ENCODE measurements at regions not wholly inside any gene's neighbourhood (a gene's known extent, or its start where the extent isn't known, plus 50 kb on each side); places are given as distances from the start of the nearest gene placed in this dataset.

DNA sequence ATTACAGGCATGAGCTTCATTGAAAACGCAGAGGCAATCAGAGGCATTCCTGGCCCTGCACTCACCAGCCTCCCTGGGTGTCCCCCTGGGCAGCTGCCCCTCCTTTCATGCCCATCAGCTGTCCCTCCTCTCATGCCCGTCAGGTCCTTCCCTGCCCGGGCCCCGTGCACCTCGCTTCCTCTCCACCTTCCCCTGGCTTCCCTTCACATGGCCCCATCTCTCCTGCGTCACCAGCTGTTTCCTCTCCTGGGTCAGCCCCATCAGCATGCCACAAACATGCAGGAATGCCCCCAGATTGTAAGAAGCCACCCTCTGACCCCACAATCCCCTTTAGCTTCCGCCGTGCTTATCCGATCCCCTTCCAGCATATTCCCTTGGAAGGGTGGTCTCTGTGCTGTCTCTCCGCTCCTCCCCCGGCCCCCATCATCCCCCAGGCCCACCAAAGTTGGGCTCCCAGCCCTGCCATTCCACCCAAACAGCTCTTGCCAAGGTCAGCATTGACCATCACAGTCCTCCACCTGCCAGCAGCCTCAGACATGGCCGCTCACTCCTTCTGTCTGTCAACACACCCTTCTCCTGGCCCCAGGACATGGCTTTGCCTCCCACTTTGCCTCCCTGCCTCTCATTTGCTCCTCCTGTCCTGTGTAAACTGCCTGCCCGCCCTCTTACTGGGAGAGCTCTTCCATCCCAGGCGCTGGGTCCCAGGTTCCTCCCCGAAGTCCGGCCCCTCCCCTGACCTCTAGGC, 98.6 kb upstream of the IER5L start:
- intact Hi-C loops (cut with micrococcal nuclease; ENCODE audit: unreplicated experiment): loop anchor here (1.0 to 5.0 kb wide), 3 partner anchors 49 to 331 kb away; no protein-coding TSS in a partner anchor
- Histone ChIP-seq H3K9me2 (ENCODE audit: insufficient read depth) (no peaks in the 10 kb centered on the region), H4K20me1 (ENCODE audit: insufficient read depth) (no peaks in the 10 kb centered on the region), H3K9me3 (ENCODE audit: insufficient read depth, low read depth) (no peaks in the 10 kb centered on the region), H2AFZ (peak overlapping the region; percentile 57; the same call in 1 of the 2 replicates), H3K4me1 (replicated peaks; ENCODE audit: insufficient read depth) (peaks cover 46% of the 10 kb centered on the region), H3K4me3 (peak overlapping the region; percentile 58; the same call in 1 of the 2 replicates), H3K27me3 (ENCODE audit: insufficient read depth, low read depth) (no peaks in the 10 kb centered on the region), H3K36me3 (ENCODE audit: low read depth) (no peaks in the 10 kb centered on the region), H3K27ac (peak overlapping the region; percentile 79), H3K79me2 (ENCODE audit: low read depth) (no peaks in the 10 kb centered on the region), H3F3A (ENCODE audit: insufficient read depth, low read depth) (peaks cover 39% of the 10 kb centered on the region), H3K4me2 (peak overlapping the region; percentile 72)
- no peak for TF ChIP-seq EZH2 (IDR thresholded peaks at IDR 0.05; ENCODE audit: low read depth)
- TF ChIP-seq, protein P1, sequence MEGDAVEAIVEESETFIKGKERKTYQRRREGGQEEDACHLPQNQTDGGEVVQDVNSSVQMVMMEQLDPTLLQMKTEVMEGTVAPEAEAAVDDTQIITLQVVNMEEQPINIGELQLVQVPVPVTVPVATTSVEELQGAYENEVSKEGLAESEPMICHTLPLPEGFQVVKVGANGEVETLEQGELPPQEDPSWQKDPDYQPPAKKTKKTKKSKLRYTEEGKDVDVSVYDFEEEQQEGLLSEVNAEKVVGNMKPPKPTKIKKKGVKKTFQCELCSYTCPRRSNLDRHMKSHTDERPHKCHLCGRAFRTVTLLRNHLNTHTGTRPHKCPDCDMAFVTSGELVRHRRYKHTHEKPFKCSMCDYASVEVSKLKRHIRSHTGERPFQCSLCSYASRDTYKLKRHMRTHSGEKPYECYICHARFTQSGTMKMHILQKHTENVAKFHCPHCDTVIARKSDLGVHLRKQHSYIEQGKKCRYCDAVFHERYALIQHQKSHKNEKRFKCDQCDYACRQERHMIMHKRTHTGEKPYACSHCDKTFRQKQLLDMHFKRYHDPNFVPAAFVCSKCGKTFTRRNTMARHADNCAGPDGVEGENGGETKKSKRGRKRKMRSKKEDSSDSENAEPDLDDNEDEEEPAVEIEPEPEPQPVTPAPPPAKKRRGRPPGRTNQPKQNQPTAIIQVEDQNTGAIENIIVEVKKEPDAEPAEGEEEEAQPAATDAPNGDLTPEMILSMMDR (conservative IDR thresholded peaks at IDR 0.05): no peak
- POLR2A ChIA-PET (ENCODE audit: unreplicated experiment): interaction anchor here (0.6 to 1.2 kb wide), 9 partner anchors 13 to 293 kb away, joined by 3 to 15 read pairs (median 5); partner anchors contain the start of gene IER5L
- DNase-seq: no peak
- CTCF ChIA-PET: interaction anchor here (0.6 to 0.9 kb wide), 4 partner anchors 59 to 650 kb away, joined by 3 to 8 read pairs (median 5); partner anchors contain the start of gene IER5L
- no TSS peak for BruUV-seq (replicated peaks)

DNA sequence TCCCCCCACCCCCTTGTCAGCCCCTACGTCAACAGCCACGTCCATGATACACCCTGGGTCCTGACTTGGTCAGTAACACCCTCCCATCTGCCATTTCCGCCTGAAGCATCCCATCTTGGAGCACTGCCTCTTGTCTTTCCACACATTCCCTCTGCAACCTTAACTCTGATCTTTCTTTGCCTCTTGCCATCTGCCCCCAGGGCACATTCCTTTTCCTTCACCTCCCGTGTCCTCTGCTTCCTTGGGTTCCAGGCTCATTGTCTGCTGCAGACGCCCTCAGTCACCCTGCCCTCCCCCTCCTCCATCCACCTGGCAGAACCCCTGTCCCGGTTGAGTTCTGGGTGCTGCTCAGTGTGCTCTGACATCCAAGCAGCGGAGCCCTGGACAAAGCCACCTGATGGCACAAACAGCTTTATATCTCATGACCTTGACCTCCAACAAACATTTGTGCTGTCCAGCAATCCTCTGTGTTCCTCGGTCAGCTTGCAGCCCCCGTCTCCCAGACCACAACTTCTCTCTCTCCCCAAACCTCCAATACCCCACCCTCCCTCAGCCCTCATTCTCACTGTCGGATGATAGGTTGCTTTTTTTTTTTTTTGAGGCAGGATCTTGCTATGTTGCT, 97.7 kb upstream of the IER5L start:
- H3K9me3 ChIP-seq (ENCODE audit: insufficient read depth, low read depth): no peaks in the 10 kb centered on the region
- peak overlapping the region; percentile 72 for H3K4me2 ChIP-seq
- no peak overlapping the region for H2AFZ ChIP-seq
- CTCF ChIA-PET: interaction anchor here (0.7 kb wide), 1 partner anchor 129 kb away, joined by 5 read pairs; no protein-coding TSS in a partner anchor
- H3K9me2 ChIP-seq (ENCODE audit: insufficient read depth): no peaks in the 10 kb centered on the region
- intact Hi-C loops (cut with micrococcal nuclease; ENCODE audit: unreplicated experiment): loop anchor here (1.0 to 5.0 kb wide), 3 partner anchors 48 to 292 kb away; no protein-coding TSS in a partner anchor
- TF ChIP-seq, protein P1 (conservative IDR thresholded peaks at IDR 0.05): no peak
- no peak for TF ChIP-seq EZH2 (IDR thresholded peaks at IDR 0.05; ENCODE audit: low read depth)
- no peaks in the 10 kb centered on the region for H3K27me3 ChIP-seq (ENCODE audit: insufficient read depth, low read depth)
- H3K79me2 ChIP-seq (ENCODE audit: low read depth): no peaks in the 10 kb centered on the region
- peaks cover 39% of the 10 kb centered on the region for H3F3A ChIP-seq (ENCODE audit: insufficient read depth, low read depth)
- POLR2A ChIA-PET (ENCODE audit: unreplicated experiment): interaction anchor here (0.6 to 0.7 kb wide), 3 partner anchors 98 to 109 kb away, joined by 4 to 14 read pairs (median 5); partner anchors contain the start of gene IER5L
- no peaks in the 10 kb centered on the region for H4K20me1 ChIP-seq (ENCODE audit: insufficient read depth)
- peaks cover 46% of the 10 kb centered on the region for H3K4me1 ChIP-seq (replicated peaks; ENCODE audit: insufficient read depth)
- no peak overlapping the region for H3K4me3 ChIP-seq
- H3K27ac ChIP-seq: no peak overlapping the region; the same call in 1 of the 2 replicates
- peak; percentile 66 to 79 for DNase-seq
- H3K36me3 ChIP-seq (ENCODE audit: low read depth): no peaks in the 10 kb centered on the region
- BruUV-seq (replicated peaks): no TSS peak

DNA sequence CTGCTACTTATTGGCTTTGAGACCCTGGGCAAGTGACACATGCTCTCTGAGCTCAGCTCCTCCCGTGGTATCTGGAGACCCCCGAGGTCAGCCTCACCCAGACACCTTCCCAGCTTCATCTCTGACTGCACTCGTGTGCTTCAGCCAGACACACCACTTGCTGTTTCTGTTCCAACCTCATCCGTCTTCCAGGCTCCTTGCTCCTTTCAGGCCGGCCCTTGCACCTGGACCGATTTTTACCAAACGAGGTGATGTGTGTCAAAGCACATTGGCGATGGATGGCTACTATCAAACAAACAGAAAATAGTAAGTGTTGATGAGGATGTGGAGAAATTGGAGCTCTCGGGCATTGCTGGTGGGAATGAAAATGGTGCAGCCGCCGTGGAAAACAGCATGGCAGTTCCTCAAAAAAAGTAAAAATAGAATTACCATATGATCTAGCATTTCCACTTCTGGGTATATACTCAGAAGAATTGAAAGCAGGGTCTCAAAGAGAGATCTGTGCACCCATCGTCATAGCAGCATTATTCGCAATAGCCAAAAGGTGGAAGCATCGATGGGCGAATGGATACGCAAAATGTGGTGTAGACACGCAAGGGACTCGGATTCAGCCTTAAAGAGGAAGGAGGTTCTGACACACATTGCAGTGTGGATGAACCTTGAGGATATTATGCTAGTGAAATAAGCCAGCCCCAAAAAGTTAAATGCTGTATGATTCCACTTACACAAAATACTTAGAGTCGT, 96.1 kb upstream of the IER5L start:
- Histone ChIP-seq H3K27ac (no peak overlapping the region), H3K79me2 (ENCODE audit: low read depth) (no peaks in the 10 kb centered on the region), H3K4me3 (no peak overlapping the region), H3F3A (ENCODE audit: insufficient read depth, low read depth) (peaks cover 40% of the 10 kb centered on the region), H3K27me3 (ENCODE audit: insufficient read depth, low read depth) (no peaks in the 10 kb centered on the region), H2AFZ (no peak overlapping the region), H3K4me2 (no peak overlapping the region), H3K4me1 (replicated peaks; ENCODE audit: insufficient read depth) (peaks cover 45% of the 10 kb centered on the region), H3K9me2 (ENCODE audit: insufficient read depth) (no peaks in the 10 kb centered on the region), H4K20me1 (ENCODE audit: insufficient read depth) (no peaks in the 10 kb centered on the region), H3K9me3 (ENCODE audit: insufficient read depth, low read depth) (no peaks in the 10 kb centered on the region), H3K36me3 (ENCODE audit: low read depth) (no peaks in the 10 kb centered on the region)
- TF ChIP-seq, protein P1 (conservative IDR thresholded peaks at IDR 0.05): no peak
- no peak for TF ChIP-seq EZH2 (IDR thresholded peaks at IDR 0.05; ENCODE audit: low read depth)
- BruUV-seq (replicated peaks): no TSS peak
- no peak for DNase-seq
- ChIA-PET CTCF (interaction anchor here (0.6 kb wide), 1 partner anchor 795 kb away, joined by 4 read pairs; no protein-coding TSS in a partner anchor), POLR2A (ENCODE audit: unreplicated experiment) (no interaction called here)
- intact Hi-C loops (cut with micrococcal nuclease; ENCODE audit: unreplicated experiment): no loop called here
